ENCODE measurements at regions not wholly inside any gene's neighbourhood (a gene's known extent, or its start where the extent isn't known, plus 50 kb on each side); places are given as distances from the start of the nearest gene placed in this dataset.
"Not testable (repeated sequence)": the region's sequence is repeated elsewhere in the genome, so short reads cannot be mapped to it uniquely, and the experiment has no call there.

DNA sequence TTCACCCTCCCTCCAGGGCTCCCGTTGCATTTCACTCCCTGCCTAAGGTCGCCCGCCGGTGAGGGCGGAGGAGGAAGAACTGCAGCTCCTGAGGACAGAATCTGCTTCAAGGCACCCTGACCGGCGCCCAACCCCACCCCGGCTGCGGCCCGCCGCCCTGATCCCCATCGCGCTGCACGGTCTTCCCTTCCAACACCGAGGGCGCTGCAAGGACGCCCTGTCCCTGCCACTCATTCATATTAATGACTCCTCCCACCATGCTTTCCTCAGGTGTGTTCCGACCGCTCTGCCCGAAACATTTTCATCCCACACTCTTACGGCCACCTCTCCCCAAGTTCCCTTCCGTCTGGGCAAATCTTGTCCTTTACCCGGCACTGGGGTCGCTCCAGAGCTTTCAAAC lies 248.6 kb downstream of the SPATA31A1 start:
- H3K79me2 ChIP-seq (ENCODE audit: control insufficient read depth, insufficient read depth, low read length, poor library complexity); H3K4ac ChIP-seq (ENCODE audit: low read depth, low read length); H3K27ac ChIP-seq (ENCODE audit: low read depth, low read length); H2AFZ ChIP-seq (ENCODE audit: insufficient read depth, low read length, poor library complexity); H2BK12ac ChIP-seq (ENCODE audit: low read length); H3K4me3 ChIP-seq (ENCODE audit: low read depth, low read length); H4K91ac ChIP-seq (ENCODE audit: low read depth, low read length); H4K12ac ChIP-seq (ENCODE audit: low read depth, low read length); H3K9ac ChIP-seq (ENCODE audit: low read length); DNase-seq; H3K4me2 ChIP-seq (ENCODE audit: low read length); H3K18ac ChIP-seq (ENCODE audit: low read length); H3K36me3 ChIP-seq (ENCODE audit: control insufficient read depth in 1 of 2, insufficient read depth in 2 of 2, low read length in 2 of 2); H3K79me1 ChIP-seq (ENCODE audit: low read length); H3K27me3 ChIP-seq (ENCODE audit: insufficient read depth, low read length); H3K14ac ChIP-seq (ENCODE audit: low read length); H2AK5ac ChIP-seq (ENCODE audit: low read length); H3K9me3 ChIP-seq (ENCODE audit: insufficient read depth, low read depth, low read length); H4K8ac ChIP-seq (ENCODE audit: low read depth, low read length); H3K23ac ChIP-seq (ENCODE audit: low read length); H2BK5ac ChIP-seq (ENCODE audit: low read depth, low read length, poor library complexity); H3K4me1 ChIP-seq (ENCODE audit: control insufficient read depth in 1 of 2, insufficient read depth in 2 of 2, low read length in 2 of 2); H2BK120ac ChIP-seq (ENCODE audit: insufficient read depth, low read length, poor library complexity): not testable (repeated sequence)
- no CpG with 5 or more reads among the region's 24 CpGs for WGBS (ENCODE audit: extremely low coverage, insufficient coverage, insufficient read length)

DNA sequence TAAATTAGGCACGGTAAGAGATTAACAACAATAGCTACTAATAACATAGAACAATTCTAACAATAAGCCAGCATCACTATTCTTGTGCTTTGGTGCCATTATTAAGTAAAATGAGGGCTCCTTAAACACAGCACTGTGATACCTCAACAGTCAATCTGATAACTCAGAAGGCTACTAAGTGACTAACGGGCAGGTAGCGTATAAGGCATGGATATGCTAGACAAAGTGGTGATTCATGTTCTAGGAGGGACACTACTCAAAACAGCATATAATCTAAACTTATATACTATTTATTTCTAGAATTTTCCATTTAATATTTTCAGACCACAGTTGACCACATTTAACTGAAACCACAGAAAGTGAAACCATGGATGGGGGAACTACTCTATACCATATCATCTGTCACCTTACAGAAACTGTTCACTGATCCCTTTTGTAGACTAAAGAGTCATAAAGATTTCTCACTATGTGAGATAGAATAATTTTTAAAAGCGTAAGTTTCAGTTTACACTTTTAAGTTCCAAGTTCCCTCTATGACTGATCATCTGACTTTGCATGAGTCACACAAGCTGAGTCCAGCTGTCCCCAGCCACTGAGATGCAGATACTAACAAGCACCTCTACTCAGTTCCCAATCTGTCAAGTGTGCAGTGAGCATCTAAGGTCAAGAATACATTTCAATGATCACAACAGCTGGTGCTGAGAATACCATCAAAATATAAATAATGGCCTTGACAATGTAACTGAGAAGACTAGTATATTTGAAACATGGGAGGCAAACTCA lies 256.2 kb downstream of the SPATA31A1 start:
- no CpG with 5 or more reads among the region's 4 CpGs for WGBS (ENCODE audit: extremely low coverage, insufficient coverage, insufficient read length)
- H3K79me1 ChIP-seq (ENCODE audit: low read length); H3K23ac ChIP-seq (ENCODE audit: low read length); H3K9me3 ChIP-seq (ENCODE audit: insufficient read depth, low read depth, low read length); H3K27ac ChIP-seq (ENCODE audit: low read depth, low read length); H3K4me1 ChIP-seq (ENCODE audit: control insufficient read depth in 1 of 2, insufficient read depth in 2 of 2, low read length in 2 of 2); H3K27me3 ChIP-seq (ENCODE audit: insufficient read depth, low read length); H2BK120ac ChIP-seq (ENCODE audit: insufficient read depth, low read length, poor library complexity); H3K36me3 ChIP-seq (ENCODE audit: control insufficient read depth in 1 of 2, insufficient read depth in 2 of 2, low read length in 2 of 2); H3K9ac ChIP-seq (ENCODE audit: low read length); H3K4me2 ChIP-seq (ENCODE audit: low read length); H2AFZ ChIP-seq (ENCODE audit: insufficient read depth, low read length, poor library complexity); H4K8ac ChIP-seq (ENCODE audit: low read depth, low read length); H2AK5ac ChIP-seq (ENCODE audit: low read length); H2BK5ac ChIP-seq (ENCODE audit: low read depth, low read length, poor library complexity); H2BK12ac ChIP-seq (ENCODE audit: low read length); H3K14ac ChIP-seq (ENCODE audit: low read length); DNase-seq; H3K4me3 ChIP-seq (ENCODE audit: low read depth, low read length); H3K4ac ChIP-seq (ENCODE audit: low read depth, low read length); H3K18ac ChIP-seq (ENCODE audit: low read length); H4K12ac ChIP-seq (ENCODE audit: low read depth, low read length); H3K79me2 ChIP-seq (ENCODE audit: control insufficient read depth, insufficient read depth, low read length, poor library complexity); H4K91ac ChIP-seq (ENCODE audit: low read depth, low read length): not testable (repeated sequence)

DNA sequence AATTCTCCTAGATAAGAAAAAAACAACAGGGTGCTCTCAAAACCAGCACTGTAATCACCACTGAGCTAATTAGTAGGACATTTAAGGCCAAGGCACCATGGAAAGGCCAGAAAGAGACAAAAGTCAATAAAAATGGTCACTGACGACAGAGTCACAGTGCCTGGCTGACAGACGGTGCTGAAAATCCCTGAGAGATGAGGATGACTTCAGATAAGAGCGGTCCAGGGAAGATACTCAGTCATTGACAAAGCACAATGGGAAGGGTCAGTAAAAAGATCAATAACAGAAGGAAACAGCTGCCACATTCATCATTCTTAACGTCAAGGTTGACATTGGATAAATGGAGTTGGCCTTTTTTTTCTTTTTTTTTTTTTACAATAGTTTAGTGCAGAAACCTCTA lies 261.0 kb downstream of the SPATA31A1 start:
- no CpG with 5 or more reads among the region's 4 CpGs for WGBS (ENCODE audit: extremely low coverage, insufficient coverage, insufficient read length)

DNA sequence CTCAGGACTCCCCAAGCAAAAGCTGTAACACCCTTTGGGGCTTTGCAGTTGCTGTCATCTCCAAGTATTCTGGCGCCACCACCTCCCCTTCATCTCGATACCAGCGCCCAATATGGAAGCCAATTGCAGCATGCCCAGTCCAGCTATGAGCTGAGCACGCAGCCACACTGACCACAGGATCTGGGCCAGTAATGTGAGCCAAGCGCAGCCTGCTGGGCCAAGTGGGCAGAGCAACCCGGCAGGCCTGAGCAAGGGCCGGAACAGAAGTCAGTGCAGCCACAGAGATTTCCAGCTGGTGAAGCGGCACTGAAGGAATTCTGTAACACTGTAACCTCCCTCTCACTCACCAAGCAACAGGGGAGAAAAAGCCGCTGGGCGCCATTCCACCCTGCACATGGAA lies 268.6 kb downstream of the SPATA31A1 start:
- H3K27me3 ChIP-seq (ENCODE audit: insufficient read depth, low read length); H3K9me3 ChIP-seq (ENCODE audit: insufficient read depth, low read depth, low read length); DNase-seq; H3K14ac ChIP-seq (ENCODE audit: low read length); H3K4me1 ChIP-seq (ENCODE audit: control insufficient read depth in 1 of 2, insufficient read depth in 2 of 2, low read length in 2 of 2); H3K27ac ChIP-seq (ENCODE audit: low read depth, low read length); H2BK120ac ChIP-seq (ENCODE audit: insufficient read depth, low read length, poor library complexity); H3K4me3 ChIP-seq (ENCODE audit: low read depth, low read length); H2AFZ ChIP-seq (ENCODE audit: insufficient read depth, low read length, poor library complexity); H3K36me3 ChIP-seq (ENCODE audit: control insufficient read depth in 1 of 2, insufficient read depth in 2 of 2, low read length in 2 of 2); H3K18ac ChIP-seq (ENCODE audit: low read length); H3K23ac ChIP-seq (ENCODE audit: low read length); H4K8ac ChIP-seq (ENCODE audit: low read depth, low read length); H4K91ac ChIP-seq (ENCODE audit: low read depth, low read length); H4K12ac ChIP-seq (ENCODE audit: low read depth, low read length); H3K4me2 ChIP-seq (ENCODE audit: low read length); H3K79me1 ChIP-seq (ENCODE audit: low read length); H3K9ac ChIP-seq (ENCODE audit: low read length); H3K4ac ChIP-seq (ENCODE audit: low read depth, low read length); H2BK5ac ChIP-seq (ENCODE audit: low read depth, low read length, poor library complexity); H3K79me2 ChIP-seq (ENCODE audit: control insufficient read depth, insufficient read depth, low read length, poor library complexity); H2AK5ac ChIP-seq (ENCODE audit: low read length); H2BK12ac ChIP-seq (ENCODE audit: low read length): not testable (repeated sequence)
- whole genome bisulfite sequencing (ENCODE audit: extremely low coverage, insufficient coverage, insufficient read length), result no CpG with 5 or more reads among the region's 10 CpGs

More for the DNA sequence above, 261.0 kb downstream of the SPATA31A1 start:
- H4K8ac ChIP-seq (ENCODE audit: low read depth, low read length); H3K27me3 ChIP-seq (ENCODE audit: insufficient read depth, low read length); H3K23ac ChIP-seq (ENCODE audit: low read length); H2AK5ac ChIP-seq (ENCODE audit: low read length); H2BK5ac ChIP-seq (ENCODE audit: low read depth, low read length, poor library complexity); H3K36me3 ChIP-seq (ENCODE audit: control insufficient read depth in 1 of 2, insufficient read depth in 2 of 2, low read length in 2 of 2); H3K9me3 ChIP-seq (ENCODE audit: insufficient read depth, low read depth, low read length); H3K18ac ChIP-seq (ENCODE audit: low read length); H3K4me2 ChIP-seq (ENCODE audit: low read length); H3K79me2 ChIP-seq (ENCODE audit: control insufficient read depth, insufficient read depth, low read length, poor library complexity); DNase-seq; H2BK12ac ChIP-seq (ENCODE audit: low read length); H3K9ac ChIP-seq (ENCODE audit: low read length); H3K4ac ChIP-seq (ENCODE audit: low read depth, low read length); H3K14ac ChIP-seq (ENCODE audit: low read length); H3K4me3 ChIP-seq (ENCODE audit: low read depth, low read length); H4K91ac ChIP-seq (ENCODE audit: low read depth, low read length); H2AFZ ChIP-seq (ENCODE audit: insufficient read depth, low read length, poor library complexity); H3K27ac ChIP-seq (ENCODE audit: low read depth, low read length); H3K4me1 ChIP-seq (ENCODE audit: control insufficient read depth in 1 of 2, insufficient read depth in 2 of 2, low read length in 2 of 2); H3K79me1 ChIP-seq (ENCODE audit: low read length); H4K12ac ChIP-seq (ENCODE audit: low read depth, low read length); H2BK120ac ChIP-seq (ENCODE audit: insufficient read depth, low read length, poor library complexity): not testable (repeated sequence)
